Stimulated activated naive CD4-positive, alpha-beta T cell (primary cell): ENCODE measurements at regions not wholly inside any gene's neighbourhood (a gene's known extent, or its start where the extent isn't known, plus 50 kb on each side); places are given as distances from the start of the nearest gene placed in this dataset.
"Not testable (repeated sequence)": the region's sequence is repeated elsewhere in the genome, so short reads cannot be mapped to it uniquely, and the experiment has no call there.

Experiments used
- DNase-seq, 6 experiments: peaks; one replicate each; lab custom pipeline; 2025; lab: John Stamatoyannopoulos, UW

DNA sequence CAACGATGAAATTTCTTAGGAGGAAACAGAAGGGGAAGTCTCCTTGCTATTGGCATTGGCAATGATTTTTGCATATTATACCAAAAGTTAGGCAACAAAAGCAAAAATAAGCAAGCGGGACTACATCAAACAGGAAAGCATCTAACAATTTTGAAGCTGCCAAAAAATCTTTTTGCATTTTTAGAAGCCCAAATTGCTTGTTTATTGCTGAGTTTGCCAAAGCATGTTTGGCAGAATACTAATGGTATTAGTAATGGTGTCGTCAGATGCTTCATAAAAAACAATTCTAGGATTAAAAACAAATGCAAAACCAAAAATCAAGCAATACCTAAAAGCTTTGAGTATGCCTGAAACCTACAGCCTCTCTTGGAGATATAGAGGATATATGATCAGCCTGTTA is 80.0 kb downstream of the GALR1 start:
- no peak for DNase-seq

GRCh38 chr18:77334876-77335275 is 85.2 kb downstream of the GALR1 start:
- no peak for DNase-seq

- no peak for DNase-seq
Observed at GRCh38 chr18:77337604-77338003, 88.0 kb downstream of the GALR1 start.

DNA sequence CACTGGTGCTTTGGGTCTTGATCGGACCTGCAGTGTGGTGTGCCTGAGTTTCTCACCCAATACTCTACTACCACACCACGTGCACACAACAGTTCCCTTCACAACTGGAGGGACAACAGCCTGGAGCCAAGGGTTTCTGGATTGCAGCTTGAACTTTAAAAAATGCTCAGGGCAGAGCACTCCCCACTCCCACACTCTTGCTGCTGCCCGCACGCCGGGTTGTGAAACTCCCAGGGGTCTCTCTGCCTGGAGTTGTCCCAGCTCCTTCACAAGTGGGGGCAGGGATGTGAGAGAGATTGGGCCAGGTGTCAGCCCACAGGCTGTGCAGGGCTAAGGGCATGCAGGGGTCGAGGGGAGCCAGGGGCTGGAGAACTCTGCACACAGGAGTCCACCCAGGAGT is 89.4 kb downstream of the GALR1 start:
- no peak for DNase-seq

DNA sequence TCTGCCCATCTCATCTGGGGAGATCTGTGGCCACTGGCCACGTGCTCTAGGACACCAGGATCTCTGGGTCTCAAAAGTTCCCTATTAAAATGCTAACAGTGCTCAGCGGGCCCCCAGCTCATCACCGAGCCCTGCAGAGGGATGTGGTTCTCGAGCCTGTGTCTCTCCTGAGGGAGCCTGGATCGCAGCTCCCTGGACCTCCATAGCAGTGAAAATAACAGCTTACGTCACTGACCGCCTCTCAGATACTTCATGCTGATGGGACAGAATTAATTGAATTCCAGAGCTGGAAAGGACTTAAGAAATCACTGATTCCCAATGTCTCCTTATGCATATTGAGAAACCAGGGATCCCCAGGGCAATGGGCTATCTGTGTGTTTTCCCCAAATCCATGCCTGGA is 90.0 kb downstream of the GALR1 start:
- no peak for DNase-seq

DNA sequence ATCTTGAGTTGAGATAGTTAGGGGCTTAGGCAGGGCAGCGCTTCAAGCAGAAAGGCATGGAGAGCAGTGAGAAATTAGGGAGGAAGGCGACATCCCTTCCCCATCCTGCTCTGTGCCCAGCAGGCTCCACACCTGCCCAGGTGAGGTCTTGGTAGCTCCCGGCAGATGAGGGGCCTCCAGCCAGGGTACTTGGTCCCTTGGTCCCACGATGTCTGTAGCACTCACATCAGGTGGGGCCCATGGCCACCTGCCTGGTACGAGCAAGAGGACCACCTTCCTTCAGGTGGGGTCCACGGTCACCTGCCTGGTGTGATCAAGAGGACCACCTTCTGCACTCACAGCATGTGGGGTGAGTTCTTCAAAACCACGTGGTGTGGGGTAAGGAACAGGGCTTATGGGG is 91.2 kb downstream of the GALR1 start:
- DNase-seq = no peak

DNA sequence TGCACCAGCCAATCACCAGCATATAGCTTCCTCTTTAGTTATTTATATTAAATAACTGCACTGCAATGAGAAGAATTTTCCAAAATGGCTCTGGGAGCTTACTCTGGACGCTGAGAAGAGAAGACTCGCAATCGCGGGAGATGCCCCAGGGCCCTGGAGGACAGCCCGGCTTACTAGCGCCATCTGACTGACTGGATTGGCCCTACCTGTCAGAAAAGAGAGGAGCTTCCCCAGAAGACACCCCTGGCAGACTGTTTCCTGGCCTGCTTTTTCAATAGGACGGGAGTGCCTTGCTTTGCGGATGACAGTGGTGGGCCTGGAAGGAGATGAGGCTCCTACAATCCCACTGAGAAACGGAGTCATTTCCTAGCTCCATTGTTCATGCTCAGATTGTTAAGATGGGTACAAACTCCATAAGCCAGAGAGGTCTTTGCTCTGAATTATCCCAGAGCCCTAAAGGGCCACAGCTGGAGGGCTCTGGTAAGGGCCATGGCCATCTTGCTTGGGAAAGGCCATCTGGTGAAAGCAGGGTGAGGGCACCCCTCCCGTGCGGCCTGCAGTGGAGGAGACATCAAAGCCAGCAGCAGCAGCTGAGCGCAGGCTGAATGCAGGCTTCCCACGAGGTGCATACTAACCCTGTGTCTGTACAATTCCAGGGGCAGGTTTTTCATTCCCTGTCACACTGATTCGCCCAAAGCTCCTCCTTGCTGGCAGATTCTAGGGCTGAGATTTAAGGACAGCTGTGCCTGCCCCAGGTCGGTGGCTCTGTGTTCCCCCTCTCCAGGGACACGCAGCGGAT is 92.1 kb downstream of the GALR1 start:
- DNase-seq = no peak

GRCh38 chr18:77342736-77343135 is 93.1 kb downstream of the GALR1 start:
- no peak for DNase-seq

- no peak for DNase-seq
Observed at GRCh38 chr18:77343846-77344510, 94.3 kb downstream of the GALR1 start.

DNA sequence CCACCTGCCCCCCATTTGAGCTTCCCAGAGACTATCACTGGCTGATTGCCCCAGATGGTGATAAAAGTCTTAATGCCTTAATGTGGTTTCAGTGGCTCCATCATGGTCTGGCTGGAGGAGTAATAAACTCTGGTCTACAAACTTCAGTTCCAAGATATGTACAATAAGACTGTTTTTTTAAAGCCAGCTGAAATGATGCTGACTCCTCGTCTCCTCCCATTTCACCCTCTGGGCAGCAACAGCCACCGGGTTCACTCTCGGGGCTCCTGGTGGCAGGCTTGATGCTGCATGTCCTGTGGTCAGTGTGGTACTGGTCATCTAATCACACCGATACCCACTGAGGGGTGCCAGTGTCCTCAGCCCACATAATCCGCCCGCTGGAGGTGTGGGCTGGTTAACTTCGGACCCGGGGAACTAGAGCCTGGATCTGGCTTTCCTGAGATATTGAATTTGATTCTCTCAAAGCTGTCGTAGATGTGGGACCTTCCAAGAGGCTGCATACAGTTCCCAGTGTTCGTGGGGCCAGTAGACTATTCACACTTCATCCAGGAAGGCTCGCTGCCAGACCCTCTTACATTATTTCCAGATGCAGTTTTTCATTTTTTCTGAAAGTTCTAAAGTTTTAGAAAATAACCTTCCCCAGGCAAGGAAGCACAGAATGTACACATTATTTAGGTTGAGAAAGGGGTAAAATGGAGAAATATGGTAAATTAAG is 95.3 kb downstream of the GALR1 start:
- DNase-seq = no peak

GRCh38 chr18:77346208-77346810 is 96.7 kb downstream of the GALR1 start:
- no peak for DNase-seq

- not testable (repeated sequence) for DNase-seq
Observed at GRCh38 chr18:77353349-77353748, 103.7 kb downstream of the GALR1 start.

DNA sequence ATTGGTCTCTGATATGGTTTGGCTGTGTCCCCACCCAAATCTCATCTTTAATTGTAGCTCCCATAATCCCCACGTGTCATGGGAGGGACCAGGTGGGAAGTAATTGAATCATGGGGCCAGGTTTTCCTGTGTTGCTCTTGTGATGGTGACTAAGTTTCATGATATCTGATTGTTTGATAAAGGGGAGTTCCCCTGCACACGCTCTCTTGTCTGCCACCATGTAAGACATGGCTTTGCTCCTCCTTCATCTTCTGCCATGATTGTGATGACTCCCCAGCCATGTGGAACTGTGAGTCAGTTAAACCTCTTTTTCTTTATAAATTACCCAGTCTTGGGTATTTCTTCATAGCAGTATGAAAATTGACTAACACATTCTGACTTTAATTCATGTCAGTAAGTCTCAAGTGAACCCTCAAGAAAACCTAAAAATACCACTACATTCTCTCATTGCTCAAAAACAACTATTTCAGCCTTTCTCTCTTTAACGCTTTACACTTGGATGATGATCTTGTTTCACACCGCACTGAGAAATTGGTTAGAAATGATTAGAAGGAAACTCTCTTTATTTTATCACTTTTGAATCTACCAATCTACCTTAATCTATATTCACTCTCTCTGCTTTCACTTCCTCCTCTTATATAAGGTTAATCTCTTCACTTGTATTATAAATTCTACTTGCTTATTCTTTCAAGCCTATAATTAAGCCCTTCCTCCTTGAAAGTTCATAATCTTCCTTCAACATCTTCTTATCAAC is 110.1 kb downstream of the GALR1 start:
- no peak for DNase-seq

- no peak for DNase-seq
Observed at GRCh38 chr18:77360315-77361190, 110.9 kb downstream of the GALR1 start.

DNA sequence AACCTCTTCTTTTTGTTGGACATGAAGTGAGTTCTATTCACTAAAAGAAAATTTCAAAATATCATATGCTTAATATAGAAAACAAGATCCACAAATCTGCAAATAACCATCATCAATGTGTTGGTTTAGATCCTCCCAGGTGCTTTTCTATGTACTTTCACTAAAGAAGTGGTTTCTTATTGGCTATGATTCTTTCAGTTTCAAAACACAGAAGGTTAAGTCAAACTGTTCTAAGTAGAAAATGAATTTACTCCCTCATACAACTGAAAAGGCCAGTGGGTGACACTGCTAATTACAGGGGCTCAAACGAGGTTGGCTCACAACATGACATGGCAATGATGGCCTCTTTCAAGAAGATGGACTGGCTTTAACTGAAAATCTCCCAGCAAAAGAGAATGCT is 111.7 kb downstream of the GALR1 start:
- DNase-seq = no peak

DNA sequence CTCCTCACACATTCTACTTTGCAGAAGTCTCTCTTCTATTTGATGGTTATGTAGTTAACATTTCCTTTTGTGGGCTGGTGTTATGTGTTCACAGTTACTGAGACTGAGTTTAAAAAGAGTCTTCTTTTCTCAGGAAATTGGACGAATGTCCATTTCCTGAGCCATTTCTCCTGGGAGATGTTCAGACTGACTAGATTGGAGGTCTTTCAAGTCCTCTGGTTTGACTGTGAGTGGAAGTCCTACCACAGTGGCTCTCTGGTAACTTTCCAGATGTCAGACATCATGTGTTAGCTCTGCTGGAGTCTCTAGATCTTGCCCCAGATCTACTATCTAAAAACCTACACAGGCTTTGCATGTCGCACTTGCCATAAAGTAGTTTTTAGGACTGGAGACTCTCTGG is 116.0 kb downstream of the GALR1 start:
- DNase-seq = no peak

DNA sequence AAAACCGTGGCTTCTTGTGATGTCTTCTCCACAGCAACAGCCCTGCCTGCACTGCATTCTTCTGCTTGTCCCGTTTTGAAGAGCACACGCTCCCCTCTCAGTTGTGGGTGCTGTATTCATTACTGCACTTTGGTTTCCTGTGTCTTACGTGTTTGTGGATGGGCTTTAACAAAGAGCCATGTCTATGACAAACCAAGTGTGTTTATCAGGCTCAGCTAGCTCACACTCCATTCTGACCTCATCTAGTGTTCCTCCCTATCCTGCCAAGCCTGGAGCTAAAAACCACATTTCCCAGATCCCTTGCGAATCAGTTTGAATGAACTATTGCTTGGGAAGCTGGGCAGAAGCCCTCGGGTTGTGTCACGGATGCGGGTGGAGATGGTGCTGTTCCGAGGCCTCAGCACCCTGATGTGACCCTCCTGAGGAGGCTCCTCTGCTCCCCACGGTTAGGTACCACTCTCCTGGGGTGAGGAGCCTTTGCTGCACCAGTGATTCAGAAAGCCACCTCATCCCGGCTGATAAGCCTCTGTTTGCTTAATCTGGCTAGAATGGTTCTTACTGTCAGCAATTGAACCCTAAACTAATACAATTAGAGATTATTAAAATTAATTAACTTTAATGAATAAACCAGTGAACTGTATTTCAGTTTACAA is 116.5 kb downstream of the GALR1 start:
- DNase-seq = no peak

DNA sequence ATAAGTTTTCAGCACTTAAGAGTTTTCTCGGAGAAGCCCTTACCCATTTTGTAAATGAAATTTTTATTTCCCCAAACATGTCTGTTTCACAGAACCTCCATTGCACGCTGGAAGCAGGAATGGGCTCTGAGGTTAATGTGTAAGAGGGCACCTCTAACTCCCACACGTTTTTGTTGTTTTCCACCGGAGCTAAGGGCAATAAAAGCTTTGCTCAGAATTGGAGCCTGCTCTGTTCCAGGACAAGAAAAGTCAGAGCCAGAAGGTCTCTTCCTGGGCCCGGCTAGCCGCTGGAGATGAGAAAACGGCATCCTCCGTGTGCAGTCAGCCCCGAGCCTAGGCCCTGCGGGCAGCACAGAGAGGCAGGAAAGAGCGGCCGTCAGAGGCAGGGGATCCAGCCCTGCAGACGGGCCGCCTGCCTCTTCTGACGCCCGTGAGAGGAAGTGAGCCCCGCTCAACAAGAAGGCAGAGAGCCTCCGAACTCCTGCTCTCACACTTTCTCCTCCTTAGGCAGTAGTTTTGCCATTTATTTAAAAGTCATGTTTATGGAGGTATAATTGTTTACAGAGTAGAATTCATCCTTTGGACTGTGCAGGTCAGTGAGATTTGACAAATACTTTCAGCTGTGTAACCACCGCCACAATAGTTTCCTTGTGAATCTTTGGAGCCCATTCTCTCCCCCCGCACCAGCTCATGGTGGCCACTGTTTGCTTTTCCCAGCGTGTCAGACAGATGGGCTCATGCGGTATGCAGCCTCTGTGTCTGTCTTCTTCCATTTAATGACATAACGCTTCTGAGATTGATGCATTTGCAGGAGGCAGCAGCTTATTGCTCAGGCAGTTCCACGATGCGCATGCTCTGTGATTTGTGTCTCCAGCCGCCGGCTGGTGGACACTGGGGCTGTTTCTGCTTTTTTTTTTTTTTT is 117.3 kb downstream of the GALR1 start:
- DNase-seq = no peak

DNA sequence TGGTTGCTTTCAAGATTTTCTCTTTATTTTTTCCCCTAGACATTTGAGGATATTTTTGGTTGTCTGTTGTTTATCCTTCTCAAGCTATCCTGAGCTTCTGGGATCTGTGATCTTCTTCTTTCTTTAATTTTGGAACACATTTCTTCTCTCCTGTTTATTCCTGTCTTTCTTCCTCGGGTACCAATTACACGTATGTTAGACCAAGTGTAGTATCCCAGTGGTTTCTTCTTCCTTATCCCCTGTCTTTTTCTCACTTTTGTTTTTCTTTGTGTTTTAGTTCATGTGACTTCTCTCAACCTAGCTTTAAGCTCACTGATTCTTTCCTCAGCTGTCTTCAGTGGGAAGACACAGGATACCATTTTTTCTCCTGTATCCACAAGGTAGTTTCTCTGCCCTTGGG is 120.0 kb downstream of the GALR1 start:
- no peak for DNase-seq
